HG03520 (cell line): ENCODE measurements at regions not wholly inside any gene's neighbourhood (a gene's known extent, or its start where the extent isn't known, plus 50 kb on each side); places are given as distances from the start of the nearest gene placed in this dataset.

Experiments used
- ATAC-seq: cut with Tn5 transposase; IDR thresholded peaks from one replicate; pipeline ENCODE4 v1.9.1; 2021; ENCODE audit warnings: mild to moderate bottlenecking, moderate library complexity; ENCODE audit not compliant: unreplicated experiment

- no peak for ATAC-seq
Measured at GRCh38 chr2:155332016-155332415, 633.5 kb downstream of the KCNJ3 start.

GRCh38 chr2:155320236-155320635 is 621.7 kb downstream of the KCNJ3 start:
- ATAC-seq = no peak

GRCh38 chr2:155318710-155319109 is 620.2 kb downstream of the KCNJ3 start:
- no peak for ATAC-seq

- no peak for ATAC-seq
Measured at GRCh38 chr2:155315768-155316167, 617.3 kb downstream of the KCNJ3 start.

- peak; percentile 50 for ATAC-seq
Measured at GRCh38 chr2:155310589-155310988, 612.1 kb downstream of the KCNJ3 start.

GRCh38 chr2:155309483-155309882 is 611.0 kb downstream of the KCNJ3 start:
- no peak for ATAC-seq

- ATAC-seq = peak; percentile 65
Measured at GRCh38 chr2:155308367-155309009, 610.0 kb downstream of the KCNJ3 start.

GRCh38 chr2:155301221-155301620 is 602.7 kb downstream of the KCNJ3 start:
- no peak for ATAC-seq

GRCh38 chr2:155298001-155298400 is 599.5 kb downstream of the KCNJ3 start:
- ATAC-seq = no peak

- ATAC-seq = no peak
Measured at GRCh38 chr2:155294358-155294757, 595.9 kb downstream of the KCNJ3 start.

GRCh38 chr2:155281907-155282306 is 583.4 kb downstream of the KCNJ3 start:
- ATAC-seq = no peak

GRCh38 chr2:155273323-155273722 is 574.8 kb downstream of the KCNJ3 start:
- ATAC-seq = no peak

GRCh38 chr2:155266583-155266982 is 568.1 kb downstream of the KCNJ3 start:
- peak; percentile 40 for ATAC-seq

- peak; percentile 30 for ATAC-seq
Measured at GRCh38 chr2:155266109-155266508, 567.6 kb downstream of the KCNJ3 start.

- peak; percentile 62 for ATAC-seq
Measured at GRCh38 chr2:155256803-155257202, 558.3 kb downstream of the KCNJ3 start.

- peak; percentile 75 for ATAC-seq
Measured at GRCh38 chr2:155250800-155251199, 552.3 kb downstream of the KCNJ3 start.

GRCh38 chr2:155240176-155240575 is 541.7 kb downstream of the KCNJ3 start:
- no peak for ATAC-seq

- ATAC-seq = no peak
Measured at GRCh38 chr2:155235710-155236109, 537.2 kb downstream of the KCNJ3 start.

GRCh38 chr2:155223781-155224406 is 525.4 kb downstream of the KCNJ3 start:
- peak; percentile 60 for ATAC-seq

GRCh38 chr2:155218945-155219344 is 520.5 kb downstream of the KCNJ3 start:
- ATAC-seq = peak; percentile 53

GRCh38 chr2:155218292-155218924 is 519.9 kb downstream of the KCNJ3 start:
- ATAC-seq = peak; percentile 38

GRCh38 chr2:155215037-155215707 is 516.7 kb downstream of the KCNJ3 start:
- ATAC-seq = no peak
